HK-2 (cell line): ENCODE measurements at regions not wholly inside any gene's neighbourhood (a gene's known extent, or its start where the extent isn't known, plus 50 kb on each side); places are given as distances from the start of the nearest gene placed in this dataset.

Experiments
- DNase-seq: peaks from one replicate; pipeline ENCODE4 v3.0.0-alpha.2; 2018; ENCODE audit not compliant: unreplicated experiment

GRCh38 chr10:78713659-78714058 is 355.1 kb upstream of the ZMIZ1 start:
- DNase-seq = no peak

GRCh38 chr10:78714225-78714624 is 354.5 kb upstream of the ZMIZ1 start:
- no peak for DNase-seq

- no peak for DNase-seq
Observed at GRCh38 chr10:78715435-78715834, 353.3 kb upstream of the ZMIZ1 start.

GRCh38 chr10:78716043-78716660 is 352.6 kb upstream of the ZMIZ1 start:
- DNase-seq = no peak

GRCh38 chr10:78717200-78717599 is 351.6 kb upstream of the ZMIZ1 start:
- DNase-seq = no peak

- no peak for DNase-seq
Observed at GRCh38 chr10:78718032-78718572, 350.7 kb upstream of the ZMIZ1 start.

GRCh38 chr10:78719276-78719675 is 349.5 kb upstream of the ZMIZ1 start:
- no peak for DNase-seq

GRCh38 chr10:78720091-78720490 is 348.7 kb upstream of the ZMIZ1 start:
- no peak for DNase-seq

GRCh38 chr10:78721231-78721630 is 347.5 kb upstream of the ZMIZ1 start:
- no peak for DNase-seq

- no peak for DNase-seq
Observed at GRCh38 chr10:78724846-78725245, 343.9 kb upstream of the ZMIZ1 start.

GRCh38 chr10:78726171-78726570 is 342.6 kb upstream of the ZMIZ1 start:
- no peak for DNase-seq

- DNase-seq = no peak
Observed at GRCh38 chr10:78727251-78727650, 341.5 kb upstream of the ZMIZ1 start.

- DNase-seq = no peak
Observed at GRCh38 chr10:78727728-78728127, 341.0 kb upstream of the ZMIZ1 start.

- DNase-seq = no peak
Observed at GRCh38 chr10:78728176-78728575, 340.6 kb upstream of the ZMIZ1 start.

GRCh38 chr10:78729366-78729765 is 339.4 kb upstream of the ZMIZ1 start:
- DNase-seq = no peak

- DNase-seq = no peak
Observed at GRCh38 chr10:78729800-78730199, 339.0 kb upstream of the ZMIZ1 start.

GRCh38 chr10:78730754-78731153 is 338.0 kb upstream of the ZMIZ1 start:
- DNase-seq = no peak

- DNase-seq = no peak
Observed at GRCh38 chr10:78731675-78732074, 337.1 kb upstream of the ZMIZ1 start.

- no peak for DNase-seq
Observed at GRCh38 chr10:78732381-78732780, 336.4 kb upstream of the ZMIZ1 start.

GRCh38 chr10:78736926-78737630 is 331.7 kb upstream of the ZMIZ1 start:
- DNase-seq = no peak

- DNase-seq = no peak
Observed at GRCh38 chr10:78737883-78738856, 330.6 kb upstream of the ZMIZ1 start.

GRCh38 chr10:78738861-78739260 is 329.9 kb upstream of the ZMIZ1 start:
- DNase-seq = no peak
